Liver (tissue), 3 donors: ENCODE measurements at regions not wholly inside any gene's neighbourhood (a gene's known extent, or its start where the extent isn't known, plus 50 kb on each side); places are given as distances from the start of the nearest gene placed in this dataset.

Experiments used
- GABPA ChIP-seq, 2 donors: IDR thresholded peaks in 1 of 2; conservative IDR thresholded peaks in 1 of 2; 2 replicates each; pipeline ENCODE4 v1.6.1; 2016; ENCODE audit warnings: antibody characterized with exemption in 2 of 2, mild to moderate bottlenecking in 1 of 2, moderate library complexity in 1 of 2
- REST ChIP-seq: IDR thresholded peaks from 2 replicates; pipeline ENCODE4 v1.6.1; 2016; ENCODE audit warnings: antibody characterized with exemption, mild to moderate bottlenecking
- RXRA ChIP-seq, 2 donors: IDR thresholded peaks; 2 replicates each; pipeline ENCODE4 v1.6.1; 2017 to 2018; ENCODE audit warnings: antibody characterized with exemption in 2 of 2, mild to moderate bottlenecking in 1 of 2
- SP1 ChIP-seq: IDR thresholded peaks from 2 replicates; pipeline ENCODE4 v1.6.1; 2018; ENCODE audit warnings: antibody characterized with exemption, mild to moderate bottlenecking
- TF ChIP-seq, protein P1 (sequence below): fragments of 150-350 bp; IDR thresholded peaks from 2 replicates; pipeline ENCODE4 v1.5.1; 2017; ENCODE audit warnings: improper control_type of control experiment, low read depth, low read length; ENCODE audit not compliant: missing input control
- donor health status: healthy.
- donor health status: healthy.

DNA sequence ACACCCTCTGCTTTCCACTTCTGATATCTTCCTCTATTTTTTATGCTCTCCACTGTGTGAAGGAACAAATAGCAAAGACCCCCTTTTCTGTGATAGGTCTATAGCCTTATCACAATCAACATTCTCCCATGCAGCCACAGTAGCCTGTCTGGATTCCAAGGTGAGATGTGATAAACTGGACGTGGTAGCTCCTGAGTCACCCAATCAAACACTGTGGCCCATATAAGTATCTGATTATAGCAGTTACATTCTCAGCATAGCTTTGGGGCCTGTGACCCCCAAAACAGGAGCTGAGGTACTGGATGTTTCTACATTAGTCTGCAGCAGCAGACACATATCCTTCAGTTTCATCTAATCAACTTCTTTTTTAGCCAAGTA is 172.7 kb upstream of the IGFBP7 start:
- TF ChIP-seq, protein P1, sequence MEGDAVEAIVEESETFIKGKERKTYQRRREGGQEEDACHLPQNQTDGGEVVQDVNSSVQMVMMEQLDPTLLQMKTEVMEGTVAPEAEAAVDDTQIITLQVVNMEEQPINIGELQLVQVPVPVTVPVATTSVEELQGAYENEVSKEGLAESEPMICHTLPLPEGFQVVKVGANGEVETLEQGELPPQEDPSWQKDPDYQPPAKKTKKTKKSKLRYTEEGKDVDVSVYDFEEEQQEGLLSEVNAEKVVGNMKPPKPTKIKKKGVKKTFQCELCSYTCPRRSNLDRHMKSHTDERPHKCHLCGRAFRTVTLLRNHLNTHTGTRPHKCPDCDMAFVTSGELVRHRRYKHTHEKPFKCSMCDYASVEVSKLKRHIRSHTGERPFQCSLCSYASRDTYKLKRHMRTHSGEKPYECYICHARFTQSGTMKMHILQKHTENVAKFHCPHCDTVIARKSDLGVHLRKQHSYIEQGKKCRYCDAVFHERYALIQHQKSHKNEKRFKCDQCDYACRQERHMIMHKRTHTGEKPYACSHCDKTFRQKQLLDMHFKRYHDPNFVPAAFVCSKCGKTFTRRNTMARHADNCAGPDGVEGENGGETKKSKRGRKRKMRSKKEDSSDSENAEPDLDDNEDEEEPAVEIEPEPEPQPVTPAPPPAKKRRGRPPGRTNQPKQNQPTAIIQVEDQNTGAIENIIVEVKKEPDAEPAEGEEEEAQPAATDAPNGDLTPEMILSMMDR: no peak
- TF ChIP-seq REST (no peak), RXRA (IDR thresholded peaks at IDR 0.05) (no peak), GABPA (IDR thresholded peaks at IDR 0.05 in 1 of 2, conservative IDR thresholded peaks at IDR 0.05 in 1 of 2) (no peak), SP1 (no peak)
